ENCODE measurements at regions not wholly inside any gene's neighbourhood (a gene's known extent, or its start where the extent isn't known, plus 50 kb on each side); places are given as distances from the start of the nearest gene placed in this dataset.

- TF ChIP-seq ZNF462 (CRISPR knock-in tag; IDR thresholded peaks at IDR 0.05) (no peak), CREB1 (CRISPR knock-in tag; IDR thresholded peaks at IDR 0.05; ENCODE audit: low read depth) (no peak), NANOG (IDR thresholded peaks at IDR 0.05; ENCODE audit: borderline replicate concordance) (no peak), STAT1 (IDR thresholded peaks at IDR 0.05; ENCODE audit: unreplicated experiment) (no peak), ZNF331 (CRISPR knock-in tag; IDR thresholded peaks at IDR 0.05; ENCODE audit: low read depth) (no peak), EZH2phosphoT487 (IDR thresholded peaks at IDR 0.05; ENCODE audit: unreplicated experiment) (no peak), JUNB (IDR thresholded peaks at IDR 0.05; ENCODE audit: unreplicated experiment) (no peak)
Measured at GRCh38 chr10:113427236-113427735, 125.6 kb upstream of the HABP2 start (continued).

GRCh38 chr10:113427811-113428558 lies 124.9 kb upstream of the HABP2 start:
- Histone ChIP-seq H3K4me1 (ENCODE audit: insufficient read depth) (no peaks in the 10 kb centered on the region), H3K27me3 (ENCODE audit: insufficient read depth) (no peaks in the 10 kb centered on the region), H3F3A (replicated peaks; ENCODE audit: low read depth) (no peaks in the 10 kb centered on the region), H4K20me1 (replicated peaks; ENCODE audit: insufficient read depth) (no peaks in the 10 kb centered on the region), H2AFZ (no peak overlapping the region), H3K36me3 (ENCODE audit: insufficient read depth) (0 out of 2 replicates have a peak, but pooled peaks cover 2% of the 10 kb centered on the region), H3K4me2 (no peak overlapping the region), H3K9me2 (ENCODE audit: insufficient read depth) (peaks cover 5% of the 10 kb centered on the region), H3K27ac (ENCODE audit: low read depth) (no peak overlapping the region), H3K79me2 (replicated peaks; ENCODE audit: insufficient read depth) (no peaks in the 10 kb centered on the region), H3K4me3 (no peak overlapping the region)
- DNase-seq (ENCODE audit: low spot score): no peak
- Mint-ChIP-seq H3K27me3 (ENCODE audit: insufficient read depth, low read depth, poor library complexity) (no peaks in the 10 kb centered on the region), H3K9me3 (no peaks in the 10 kb centered on the region), H3K4me3 (no peak overlapping the region), H3K27ac (no peak overlapping the region), H3K36me3 (ENCODE audit: low read depth) (no peaks in the 10 kb centered on the region), H3K4me1 (no peaks in the 10 kb centered on the region)
- no peak for ATAC-seq
- TF ChIP-seq ETS1 (IDR thresholded peaks at IDR 0.05) (no peak), POLR2AphosphoS5 (IDR thresholded peaks at IDR 0.05; ENCODE audit: low read depth) (no peak), NANOG (IDR thresholded peaks at IDR 0.05; ENCODE audit: borderline replicate concordance) (no peak), EZH2phosphoT487 (IDR thresholded peaks at IDR 0.05; ENCODE audit: unreplicated experiment) (no peak), REST (IDR thresholded peaks at IDR 0.05; ENCODE audit: unreplicated experiment) (no peak)
